Left renal cortex interstitium (tissue), 4 donors: ENCODE measurements at regions not wholly inside any gene's neighbourhood (a gene's known extent, or its start where the extent isn't known, plus 50 kb on each side); places are given as distances from the start of the nearest gene placed in this dataset.
A peak's percentile ranks its signal among the peaks of the same experiment; 100 is the strongest.
"Not testable (repeated sequence)": the region's sequence is repeated elsewhere in the genome, so short reads cannot be mapped to it uniquely, and the experiment has no call there.

Source experiments
- DNase-seq, 4 donors: peaks; one replicate each; pipeline ENCODE4 v3.0.0-alpha.2; 2013; ENCODE audit warnings: low read depth in 4 of 4, low spot score in 2 of 4, missing footprints in 1 of 4

GRCh38 chr14:53620890-53621289, 335.7 kb downstream of the BMP4 start:
- no peak for DNase-seq

GRCh38 chr14:53620317-53620716, 336.3 kb downstream of the BMP4 start:
- DNase-seq, result no peak

GRCh38 chr14:53619691-53620231, 336.9 kb downstream of the BMP4 start:
- DNase-seq, result no peak

GRCh38 chr14:53616536-53616935, 340.1 kb downstream of the BMP4 start:
- not testable (repeated sequence) for DNase-seq

- DNase-seq, result no peak
Observed at GRCh38 chr14:53615252-53615651, 341.4 kb downstream of the BMP4 start.

GRCh38 chr14:53613404-53614253, 343.0 kb downstream of the BMP4 start:
- DNase-seq, result no peak

- DNase-seq, result no peak
Observed at GRCh38 chr14:53610947-53611346, 345.7 kb downstream of the BMP4 start.

- DNase-seq, result no peak
Observed at GRCh38 chr14:53609009-53609408, 347.6 kb downstream of the BMP4 start.

- DNase-seq, result no peak
Observed at GRCh38 chr14:53608369-53608768, 348.3 kb downstream of the BMP4 start.

GRCh38 chr14:53606203-53606602, 350.4 kb downstream of the BMP4 start:
- no peak for DNase-seq

GRCh38 chr14:53605562-53605961, 351.1 kb downstream of the BMP4 start:
- DNase-seq, result no peak

GRCh38 chr14:53603994-53604393, 352.6 kb downstream of the BMP4 start:
- DNase-seq, result no peak

GRCh38 chr14:53601409-53601808, 355.2 kb downstream of the BMP4 start:
- no peak for DNase-seq

GRCh38 chr14:53599221-53599945, 357.2 kb downstream of the BMP4 start:
- DNase-seq, result no peak

- DNase-seq, result no peak
Observed at GRCh38 chr14:53596853-53597525, 359.6 kb downstream of the BMP4 start.

GRCh38 chr14:53591816-53592215, 364.8 kb downstream of the BMP4 start:
- no peak for DNase-seq

GRCh38 chr14:53581504-53581903, 375.1 kb downstream of the BMP4 start:
- DNase-seq, result no peak

GRCh38 chr14:53571641-53572328, 384.8 kb downstream of the BMP4 start:
- peak; percentile 32 to 61 (median 44) for DNase-seq

- no peak for DNase-seq
Observed at GRCh38 chr14:53570411-53571387, 385.9 kb downstream of the BMP4 start.
